EH (cell line): ENCODE measurements at regions not wholly inside any gene's neighbourhood (a gene's known extent, or its start where the extent isn't known, plus 50 kb on each side); places are given as distances from the start of the nearest gene placed in this dataset.

Source experiments
- DNase-seq: peaks from one replicate; pipeline ENCODE4 v3.0.0-alpha.2; 2015; ENCODE audit warnings: low read depth

- DNase-seq: peak; percentile 27
Measured at GRCh38 chr5:97728920-97729319, 545.9 kb upstream of the RIOK2 start.

- DNase-seq: no peak
Measured at GRCh38 chr5:97729938-97730337, 546.9 kb upstream of the RIOK2 start.

GRCh38 chr5:97735209-97735608 lies 552.2 kb upstream of the RIOK2 start:
- peak; percentile 84 for DNase-seq

DNA sequence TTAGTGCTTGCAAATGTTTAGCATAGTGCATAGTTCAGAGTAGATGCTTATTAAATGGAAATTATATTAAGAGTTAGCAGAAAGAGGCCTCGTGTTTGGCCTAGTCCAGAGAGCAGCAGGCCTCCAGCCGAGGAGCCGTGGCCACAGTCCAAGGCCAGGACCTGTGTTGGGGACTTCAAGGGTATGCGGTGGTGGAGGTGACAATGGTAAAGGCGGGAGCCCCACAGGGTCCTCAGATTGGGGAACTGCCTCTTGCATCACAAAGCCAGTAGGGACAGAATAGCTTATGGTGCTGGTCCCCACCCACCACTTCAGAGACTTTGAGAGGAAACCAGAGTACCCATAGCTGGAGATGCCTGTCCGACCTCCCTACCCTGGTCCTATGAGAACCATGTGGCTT lies 554.6 kb upstream of the RIOK2 start:
- DNase-seq: no peak

DNA sequence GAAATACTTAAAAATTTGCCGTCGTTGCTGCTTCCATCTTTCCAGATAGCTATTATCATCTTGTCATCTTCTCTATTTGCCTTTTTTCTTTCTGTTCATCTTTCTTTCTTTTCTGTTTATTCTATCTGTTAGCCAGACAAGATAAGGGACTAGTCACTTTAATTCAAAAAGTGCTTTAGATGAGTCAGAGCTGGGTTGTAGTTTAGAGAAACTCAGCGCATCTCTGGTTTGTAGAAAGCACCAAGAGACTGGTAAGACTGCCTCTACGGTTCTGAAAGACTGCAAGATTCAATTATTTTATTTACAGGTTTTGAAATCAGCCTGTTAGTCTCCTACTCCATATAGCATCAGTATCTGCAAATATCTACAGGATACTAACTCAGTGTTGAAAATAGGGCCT lies 562.8 kb upstream of the RIOK2 start:
- DNase-seq: no peak

GRCh38 chr5:97750576-97750975 lies 567.5 kb upstream of the RIOK2 start:
- DNase-seq: no peak

DNA sequence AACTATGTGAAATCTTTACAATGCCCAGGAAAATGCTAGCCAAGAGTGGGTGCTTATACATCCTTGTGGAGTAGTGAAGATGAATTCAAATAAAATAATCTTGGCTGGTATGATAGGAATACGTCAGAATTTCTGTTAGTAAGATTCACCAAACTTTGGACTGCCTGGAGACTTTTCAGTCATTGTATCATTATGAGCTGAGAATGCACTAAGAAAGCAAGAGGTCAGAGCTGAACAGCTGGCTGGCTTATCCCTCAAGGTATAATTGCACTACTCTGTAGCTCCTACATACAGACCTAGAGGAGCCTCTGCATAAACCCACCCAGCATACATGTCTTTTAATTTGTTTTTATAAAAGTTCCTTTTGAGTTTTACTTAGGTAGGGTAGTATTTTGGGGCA lies 568.5 kb upstream of the RIOK2 start:
- DNase-seq: no peak

GRCh38 chr5:97752871-97753270 lies 569.8 kb upstream of the RIOK2 start:
- DNase-seq: no peak

- no peak for DNase-seq
Measured at GRCh38 chr5:97762483-97762882, 579.4 kb upstream of the RIOK2 start.

DNA sequence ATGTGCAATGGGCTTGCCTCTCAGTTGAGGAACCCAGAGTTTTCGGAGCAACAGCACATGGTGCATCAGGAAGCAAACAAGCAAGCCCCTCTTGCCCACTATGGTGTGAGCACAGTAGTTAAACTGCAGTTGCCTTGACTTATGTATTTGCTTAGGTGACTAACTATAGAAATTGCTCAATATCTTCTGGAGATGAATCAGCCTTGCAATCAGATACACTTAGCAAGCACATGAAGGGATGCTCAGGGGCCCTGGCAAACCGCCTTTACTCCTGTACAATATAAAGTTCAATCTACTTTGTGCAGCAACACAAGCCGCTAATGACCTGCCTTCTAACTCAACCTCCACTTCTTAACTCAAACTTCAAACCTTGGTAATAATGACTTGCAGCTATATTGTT lies 581.7 kb upstream of the RIOK2 start:
- DNase-seq: peak; percentile 69

- DNase-seq: peak; percentile 72
Measured at GRCh38 chr5:97778451-97778850, 595.4 kb upstream of the RIOK2 start.

DNA sequence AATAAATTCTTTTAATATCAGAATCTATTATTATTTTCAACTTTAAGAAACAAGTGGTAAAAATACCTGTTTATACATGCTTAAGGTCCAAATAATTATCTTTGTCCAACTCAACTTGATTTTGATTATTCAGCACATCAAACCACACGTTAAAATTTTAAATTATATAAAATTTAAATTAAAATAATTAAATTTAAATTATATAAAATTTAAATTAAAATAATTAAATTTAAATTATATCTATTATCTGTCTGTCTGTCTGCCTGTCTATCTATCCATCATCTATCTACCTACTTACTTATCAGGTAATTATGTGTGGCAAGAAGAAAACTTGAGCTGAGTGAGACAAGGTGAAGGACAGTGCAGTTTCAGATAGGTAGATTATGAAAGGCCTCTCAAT lies 605.3 kb upstream of the RIOK2 start:
- no peak for DNase-seq

DNA sequence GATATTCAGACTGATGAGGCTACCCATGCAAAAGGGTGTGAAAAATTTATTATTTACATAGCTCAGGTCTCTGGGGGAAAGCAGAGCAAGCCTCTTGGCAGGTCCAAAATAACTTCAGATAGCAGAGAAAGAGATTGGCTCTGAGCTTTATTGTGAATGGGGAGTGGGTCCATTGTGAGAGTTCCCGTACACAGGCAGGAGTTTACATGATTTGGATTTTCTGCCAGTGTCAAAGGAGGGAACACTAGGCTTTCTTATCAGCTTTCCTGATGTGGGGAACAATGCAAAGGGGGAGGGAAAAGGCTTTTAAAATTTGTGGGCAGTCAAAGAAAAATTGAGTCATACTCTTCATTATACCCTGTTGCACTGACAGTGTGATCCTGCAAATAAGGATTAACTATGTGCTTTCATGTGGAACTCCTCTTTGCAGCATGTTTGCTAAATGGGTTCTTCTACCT lies 615.0 kb upstream of the RIOK2 start:
- no peak for DNase-seq

- DNase-seq: peak; percentile 0
Measured at GRCh38 chr5:97801461-97801860, 618.4 kb upstream of the RIOK2 start.

- DNase-seq: no peak
Measured at GRCh38 chr5:97820138-97820537, 637.1 kb upstream of the RIOK2 start.

DNA sequence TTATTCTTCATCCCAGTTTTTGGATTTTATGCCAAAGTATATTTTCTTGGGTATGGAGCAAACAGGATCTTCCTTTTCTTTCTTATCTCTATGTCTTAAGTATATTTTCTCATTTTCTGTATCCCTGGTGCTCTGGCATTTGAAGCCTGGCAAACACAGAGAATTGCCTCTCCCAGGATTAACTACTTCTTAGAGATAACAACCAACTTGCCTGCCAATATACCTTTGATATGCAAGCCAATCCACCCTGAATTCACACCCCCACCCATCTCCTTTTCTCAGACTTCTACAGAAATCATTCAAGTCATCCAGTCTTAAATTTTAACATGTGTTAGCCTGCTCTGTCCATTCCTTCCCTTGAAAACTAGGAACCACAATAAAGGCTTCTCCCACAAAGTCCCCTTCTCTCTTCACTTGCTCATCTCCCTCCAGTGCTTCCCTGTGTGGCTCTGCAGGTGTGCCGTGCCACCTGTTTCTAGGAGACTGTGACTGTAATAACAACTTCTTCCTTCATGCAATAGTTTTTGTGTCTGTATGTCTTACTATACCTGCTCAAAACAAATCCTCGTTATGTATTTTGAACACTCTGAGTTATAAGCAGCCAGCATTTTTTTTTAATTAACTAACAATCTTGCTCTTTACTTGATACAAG lies 649.7 kb upstream of the RIOK2 start:
- DNase-seq: no peak

- DNase-seq: no peak
Measured at GRCh38 chr5:97834561-97834960, 651.5 kb upstream of the RIOK2 start.

DNA sequence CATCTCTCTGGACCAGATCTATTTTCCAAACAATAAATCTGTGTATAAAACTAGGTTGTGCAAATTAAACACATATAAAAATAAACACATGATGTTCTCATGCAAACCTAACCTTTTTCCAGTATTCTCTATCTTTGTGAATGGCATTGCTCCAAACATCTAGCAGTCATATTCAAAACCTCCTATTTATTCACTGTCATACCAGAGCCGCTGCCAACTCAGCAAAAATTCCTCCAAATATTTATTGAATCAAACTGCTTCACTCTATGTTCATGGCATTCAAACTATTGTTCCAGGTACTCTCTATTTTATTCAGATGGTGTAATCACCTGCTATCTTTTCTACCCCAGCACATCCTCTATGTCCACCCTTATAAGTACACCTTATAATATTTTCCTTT lies 652.1 kb upstream of the RIOK2 start:
- DNase-seq: no peak

DNA sequence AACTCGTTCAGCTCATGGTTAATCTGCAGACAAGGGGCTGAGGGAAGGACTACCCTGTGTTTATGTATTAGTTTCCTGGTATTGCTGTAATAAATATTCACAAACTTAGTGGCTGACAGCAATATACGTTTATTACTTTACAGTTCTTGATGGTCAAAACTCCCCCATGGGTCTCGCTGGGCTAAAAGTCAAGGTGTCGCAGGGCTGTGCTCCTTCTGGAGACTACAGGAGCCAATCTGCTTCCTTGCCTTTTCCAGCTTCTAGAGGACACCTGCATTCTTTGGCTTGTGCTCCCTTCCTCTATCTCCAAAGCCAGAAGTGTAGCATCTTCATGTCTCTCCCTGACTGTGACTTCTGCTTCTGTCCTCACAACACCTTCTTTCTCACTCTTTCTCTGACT lies 653.8 kb upstream of the RIOK2 start:
- DNase-seq: no peak

- DNase-seq: peak; percentile 96
Measured at GRCh38 chr5:97838214-97838613, 655.2 kb upstream of the RIOK2 start.

DNA sequence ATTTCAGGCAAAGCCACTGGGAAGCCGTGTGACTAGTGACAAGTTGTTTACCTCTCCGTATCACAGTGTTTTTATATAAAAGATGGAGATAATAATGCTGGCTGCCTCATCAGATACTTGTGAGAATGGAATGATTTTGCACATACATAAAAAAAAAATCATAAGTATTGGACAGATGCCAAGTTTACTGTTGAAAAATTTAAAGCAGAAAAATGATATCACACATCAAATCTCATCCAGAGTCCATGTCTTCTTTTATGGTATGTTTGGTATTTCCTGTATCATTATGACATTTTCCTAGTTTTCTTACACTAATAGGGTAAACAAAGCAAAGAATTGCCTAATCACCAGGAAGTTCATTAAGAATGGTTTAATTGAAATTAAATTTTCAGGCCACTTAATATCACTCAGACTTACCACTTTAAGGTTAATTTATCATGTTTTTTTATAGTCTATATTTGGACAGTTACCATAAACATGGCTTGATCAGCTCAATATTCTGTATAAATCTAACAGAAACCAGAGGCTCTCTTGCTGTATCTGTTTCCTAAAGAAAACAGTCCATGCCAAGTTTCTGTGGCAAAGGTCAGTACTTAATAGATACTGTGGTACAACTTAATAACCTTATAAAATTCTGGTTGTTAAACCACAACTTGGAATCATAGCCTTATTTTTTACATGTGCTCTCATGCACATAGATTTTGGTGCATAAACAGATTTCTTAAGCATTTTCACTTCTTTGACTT lies 656.5 kb upstream of the RIOK2 start:
- peak; percentile 68 for DNase-seq

DNA sequence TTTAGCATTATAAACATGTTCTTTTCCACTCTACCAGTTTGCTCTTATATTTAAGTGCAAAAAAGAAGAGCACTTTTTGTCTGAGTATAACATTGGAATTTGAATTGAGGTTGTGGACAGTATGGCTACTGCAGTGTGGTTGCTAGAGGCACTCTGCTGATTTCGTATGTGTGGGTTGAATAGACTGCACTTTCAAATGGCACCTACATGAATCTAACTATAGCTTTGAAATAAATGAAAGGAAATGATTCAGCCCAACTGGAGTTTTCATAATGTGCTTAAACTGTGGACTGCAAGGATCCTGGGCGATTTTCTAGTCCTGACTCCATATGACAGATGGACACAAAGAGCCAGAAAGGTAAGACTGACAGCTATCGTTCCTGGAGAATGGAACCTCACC lies 657.6 kb upstream of the RIOK2 start:
- DNase-seq: peak; percentile 43

DNA sequence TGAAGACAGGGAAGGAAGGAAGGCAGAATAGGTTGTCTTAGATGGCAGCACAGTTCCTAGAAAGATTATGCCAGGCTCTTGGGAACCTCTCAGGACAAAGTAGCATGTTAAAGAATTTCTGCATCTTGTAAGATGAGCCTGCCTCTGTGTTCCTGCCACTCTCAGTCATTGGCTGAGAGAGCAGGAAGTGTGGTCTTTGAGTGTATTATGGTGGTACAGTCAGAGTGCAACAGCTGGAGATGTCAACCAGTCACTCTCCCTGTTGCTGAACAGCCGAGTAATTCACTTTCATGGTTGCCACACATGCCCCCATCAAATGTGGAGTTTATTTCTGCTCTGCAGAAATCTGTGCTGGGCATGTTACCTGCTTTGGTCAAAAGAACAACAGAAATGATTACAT lies 659.6 kb upstream of the RIOK2 start:
- DNase-seq: no peak

GRCh38 chr5:97844797-97845196 lies 661.8 kb upstream of the RIOK2 start:
- no peak for DNase-seq
